HEK293T (cell line): ENCODE measurements at regions not wholly inside any gene's neighbourhood (a gene's known extent, or its start where the extent isn't known, plus 50 kb on each side); places are given as distances from the start of the nearest gene placed in this dataset.

ENCODE experiments used
- ARNT ChIP-seq: fragments of 450-650 bp; IDR thresholded peaks from 2 replicates; pipeline ENCODE4 v1.6.1; 2017; ENCODE audit warnings: mild to moderate bottlenecking
- BHLHE40 ChIP-seq: fragments of 450-650 bp; IDR thresholded peaks from 2 replicates; pipeline ENCODE4 v1.6.1; 2016; ENCODE audit warnings: mild to moderate bottlenecking, moderate library complexity, borderline replicate concordance
- CTBP1 ChIP-seq: fragments of 450-650 bp; IDR thresholded peaks from 2 replicates; pipeline ENCODE4 v1.6.1; 2016; ENCODE audit warnings: borderline replicate concordance
- FOXA1 ChIP-seq: fragments of 450-650 bp; IDR thresholded peaks from 2 replicates; pipeline ENCODE4 v1.6.1; 2016; ENCODE audit warnings: mild to moderate bottlenecking
- FOXM1 ChIP-seq: fragments of 450-650 bp; IDR thresholded peaks from 2 replicates; pipeline ENCODE4 v1.6.1; 2017; ENCODE audit warnings: mild to moderate bottlenecking, borderline replicate concordance
- HDGF ChIP-seq: fragments of 450-650 bp; IDR thresholded peaks from 2 replicates; pipeline ENCODE4 v1.6.1; 2017; ENCODE audit warnings: antibody characterized with exemption, borderline replicate concordance
- SP1 ChIP-seq: fragments of 450-650 bp; IDR thresholded peaks from 2 replicates; pipeline ENCODE4 v1.6.1; 2017

DNA sequence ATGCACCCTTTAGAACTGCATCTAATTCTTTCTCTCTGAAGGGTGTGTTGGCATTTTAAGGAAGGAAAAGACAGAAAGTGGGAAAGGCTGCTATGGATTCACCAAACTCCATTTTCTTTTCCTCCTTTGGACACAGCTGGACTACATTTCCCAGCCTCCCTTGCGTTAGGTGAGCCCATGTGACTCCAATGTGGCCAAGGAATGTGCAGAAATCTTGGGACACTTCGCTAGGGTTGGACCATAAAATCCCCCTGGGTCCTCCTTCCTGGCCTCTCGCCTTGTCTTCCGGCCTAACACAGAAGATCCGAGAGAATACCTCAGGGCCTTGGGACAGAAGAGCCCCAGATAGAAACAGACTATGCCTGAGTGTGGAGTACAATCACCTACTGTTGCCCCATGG, 56.3 kb downstream of the ABCC12 start:
- TF ChIP-seq SP1 (no peak), BHLHE40 (no peak), HDGF (no peak), FOXM1 (no peak), ARNT (no peak), FOXA1 (no peak), CTBP1 (no peak)
